ENCODE measurements at regions not wholly inside any gene's neighbourhood (a gene's known extent, or its start where the extent isn't known, plus 50 kb on each side); places are given as distances from the start of the nearest gene placed in this dataset.

DNA sequence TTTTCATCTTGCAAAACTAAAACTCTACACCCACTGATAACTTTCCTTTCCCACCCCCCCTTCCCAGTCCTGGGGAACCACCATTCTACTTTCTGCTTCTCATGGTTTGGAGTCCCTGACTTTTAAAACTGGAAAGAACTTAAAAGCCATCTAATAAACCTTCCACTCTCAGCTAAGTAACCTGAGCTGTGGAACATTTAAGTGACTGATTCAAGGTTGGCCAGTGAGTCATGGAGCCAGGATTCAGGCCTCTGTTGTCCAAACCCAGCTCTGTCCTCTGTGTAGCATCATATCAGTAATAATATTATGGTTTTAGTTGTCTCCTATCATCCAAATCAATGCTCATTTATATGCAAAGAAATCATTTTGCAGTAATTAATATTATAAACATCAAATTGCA lies 176.0 kb upstream of the NT5E start (continued):
- TF ChIP-seq, protein P1, sequence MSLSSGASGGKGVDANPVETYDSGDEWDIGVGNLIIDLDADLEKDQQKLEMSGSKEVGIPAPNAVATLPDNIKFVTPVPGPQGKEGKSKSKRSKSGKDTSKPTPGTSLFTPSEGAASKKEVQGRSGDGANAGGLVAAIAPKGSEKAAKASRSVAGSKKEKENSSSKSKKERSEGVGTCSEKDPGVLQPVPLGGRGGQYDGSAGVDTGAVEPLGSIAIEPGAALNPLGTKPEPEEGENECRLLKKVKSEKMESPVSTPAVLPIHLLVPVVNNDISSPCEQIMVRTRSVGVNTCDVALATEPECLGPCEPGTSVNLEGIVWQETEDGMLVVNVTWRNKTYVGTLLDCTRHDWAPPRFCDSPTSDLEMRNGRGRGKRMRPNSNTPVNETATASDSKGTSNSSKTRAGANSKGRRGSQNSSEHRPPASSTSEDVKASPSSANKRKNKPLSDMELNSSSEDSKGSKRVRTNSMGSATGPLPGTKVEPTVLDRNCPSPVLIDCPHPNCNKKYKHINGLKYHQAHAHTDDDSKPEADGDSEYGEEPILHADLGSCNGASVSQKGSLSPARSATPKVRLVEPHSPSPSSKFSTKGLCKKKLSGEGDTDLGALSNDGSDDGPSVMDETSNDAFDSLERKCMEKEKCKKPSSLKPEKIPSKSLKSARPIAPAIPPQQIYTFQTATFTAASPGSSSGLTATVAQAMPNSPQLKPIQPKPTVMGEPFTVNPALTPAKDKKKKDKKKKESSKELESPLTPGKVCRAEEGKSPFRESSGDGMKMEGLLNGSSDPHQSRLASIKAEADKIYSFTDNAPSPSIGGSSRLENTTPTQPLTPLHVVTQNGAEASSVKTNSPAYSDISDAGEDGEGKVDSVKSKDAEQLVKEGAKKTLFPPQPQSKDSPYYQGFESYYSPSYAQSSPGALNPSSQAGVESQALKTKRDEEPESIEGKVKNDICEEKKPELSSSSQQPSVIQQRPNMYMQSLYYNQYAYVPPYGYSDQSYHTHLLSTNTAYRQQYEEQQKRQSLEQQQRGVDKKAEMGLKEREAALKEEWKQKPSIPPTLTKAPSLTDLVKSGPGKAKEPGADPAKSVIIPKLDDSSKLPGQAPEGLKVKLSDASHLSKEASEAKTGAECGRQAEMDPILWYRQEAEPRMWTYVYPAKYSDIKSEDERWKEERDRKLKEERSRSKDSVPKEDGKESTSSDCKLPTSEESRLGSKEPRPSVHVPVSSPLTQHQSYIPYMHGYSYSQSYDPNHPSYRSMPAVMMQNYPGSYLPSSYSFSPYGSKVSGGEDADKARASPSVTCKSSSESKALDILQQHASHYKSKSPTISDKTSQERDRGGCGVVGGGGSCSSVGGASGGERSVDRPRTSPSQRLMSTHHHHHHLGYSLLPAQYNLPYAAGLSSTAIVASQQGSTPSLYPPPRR (CRISPR knock-in tag; IDR thresholded peaks at IDR 0.05; ENCODE audit: borderline replicate concordance): no peak

- no peaks in the 10 kb centered on the region for H3K9me1 ChIP-seq (ENCODE audit: control insufficient read depth, insufficient read depth, low read length)
- H3K9ac ChIP-seq (ENCODE audit: insufficient read depth in 1 of 2, low read depth in 2 of 2, low read length in 2 of 2): no peak overlapping the region
- BruUV-seq (replicated peaks): no TSS peak
- H3K36me3 ChIP-seq (ENCODE audit: control insufficient read depth, insufficient read depth, low read length): no peaks in the 10 kb centered on the region
- H2AFZ ChIP-seq (ENCODE audit: low read depth, low read length): no peak overlapping the region
- no peaks in the 10 kb centered on the region for H3K4me1 ChIP-seq (replicated peaks in 1 of 2; ENCODE audit: control insufficient read depth in 2 of 2, insufficient read depth in 2 of 2, low read length in 2 of 2)
- no peak for DNase-seq (ENCODE audit: extremely low read depth in 1 of 4, low spot score in 3 of 4)
- H3K27me3 ChIP-seq (ENCODE audit: control insufficient read depth in 2 of 2, insufficient read depth in 2 of 2, low read length in 2 of 2): no peaks in the 10 kb centered on the region
- H3K9me3 ChIP-seq (replicated peaks; ENCODE audit: control insufficient read depth, insufficient read depth, low read depth, low read length): no peaks in the 10 kb centered on the region
- no peak overlapping the region for H3K4me2 ChIP-seq (ENCODE audit: insufficient read depth, low read length)
- no peak for FAIRE-seq
- ChIA-PET CTCF (ENCODE audit: low intra/inter-chr PET ratio) (no interaction called here), POLR2A (no interaction called here)
- H3K27ac ChIP-seq (ENCODE audit: extremely low read depth, low read depth, low read length): no peak overlapping the region
- H3K79me2 ChIP-seq (ENCODE audit: control insufficient read depth, insufficient read depth, low read length): no peaks in the 10 kb centered on the region
- WGBS (ENCODE audit: insufficient coverage, low coverage, missing lambda C conversion rate): 3% methylated on average over 4 of the region's 4 CpGs
- no peaks in the 10 kb centered on the region for H4K20me1 ChIP-seq (replicated peaks; ENCODE audit: control insufficient read depth, insufficient read depth, low read length)
- intact Hi-C loops (cut with micrococcal nuclease): no loop called here
- ATAC-seq: no peak
- in situ Hi-C loops (cut with MboI): no loop called here
- no peak overlapping the region for H3K4me3 ChIP-seq
- TF ChIP-seq PHB (CRISPR knock-in tag; IDR thresholded peaks at IDR 0.05): no peak
- TF ChIP-seq SMC3 (conservative IDR thresholded peaks at IDR 0.05; ENCODE audit: insufficient read depth, low read depth, low read length): no peak
- no peak for TF ChIP-seq HCFC1 (IDR thresholded peaks at IDR 0.05; ENCODE audit: low read depth, low read length)
- TF ChIP-seq KHSRP (IDR thresholded peaks at IDR 0.05): no peak
- TF ChIP-seq, protein P2, sequence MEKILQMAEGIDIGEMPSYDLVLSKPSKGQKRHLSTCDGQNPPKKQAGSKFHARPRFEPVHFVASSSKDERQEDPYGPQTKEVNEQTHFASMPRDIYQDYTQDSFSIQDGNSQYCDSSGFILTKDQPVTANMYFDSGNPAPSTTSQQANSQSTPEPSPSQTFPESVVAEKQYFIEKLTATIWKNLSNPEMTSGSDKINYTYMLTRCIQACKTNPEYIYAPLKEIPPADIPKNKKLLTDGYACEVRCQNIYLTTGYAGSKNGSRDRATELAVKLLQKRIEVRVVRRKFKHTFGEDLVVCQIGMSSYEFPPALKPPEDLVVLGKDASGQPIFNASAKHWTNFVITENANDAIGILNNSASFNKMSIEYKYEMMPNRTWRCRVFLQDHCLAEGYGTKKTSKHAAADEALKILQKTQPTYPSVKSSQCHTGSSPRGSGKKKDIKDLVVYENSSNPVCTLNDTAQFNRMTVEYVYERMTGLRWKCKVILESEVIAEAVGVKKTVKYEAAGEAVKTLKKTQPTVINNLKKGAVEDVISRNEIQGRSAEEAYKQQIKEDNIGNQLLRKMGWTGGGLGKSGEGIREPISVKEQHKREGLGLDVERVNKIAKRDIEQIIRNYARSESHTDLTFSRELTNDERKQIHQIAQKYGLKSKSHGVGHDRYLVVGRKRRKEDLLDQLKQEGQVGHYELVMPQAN (IDR thresholded peaks at IDR 0.05; ENCODE audit: borderline replicate concordance): no peak
- no peak for TF ChIP-seq SIRT6 (IDR thresholded peaks at IDR 0.05; ENCODE audit: low read depth, low read length)
- no peak for TF ChIP-seq EP300 (IDR thresholded peaks at IDR 0.05; ENCODE audit: low read length)
- TF ChIP-seq NUFIP1 (IDR thresholded peaks at IDR 0.05; ENCODE audit: partially characterized antibody): no peak
- no peak for TF ChIP-seq MAZ (CRISPR knock-in tag; conservative IDR thresholded peaks at IDR 0.05 in 1 of 2, IDR thresholded peaks at IDR 0.05 in 1 of 2)
- TF ChIP-seq, protein P3, sequence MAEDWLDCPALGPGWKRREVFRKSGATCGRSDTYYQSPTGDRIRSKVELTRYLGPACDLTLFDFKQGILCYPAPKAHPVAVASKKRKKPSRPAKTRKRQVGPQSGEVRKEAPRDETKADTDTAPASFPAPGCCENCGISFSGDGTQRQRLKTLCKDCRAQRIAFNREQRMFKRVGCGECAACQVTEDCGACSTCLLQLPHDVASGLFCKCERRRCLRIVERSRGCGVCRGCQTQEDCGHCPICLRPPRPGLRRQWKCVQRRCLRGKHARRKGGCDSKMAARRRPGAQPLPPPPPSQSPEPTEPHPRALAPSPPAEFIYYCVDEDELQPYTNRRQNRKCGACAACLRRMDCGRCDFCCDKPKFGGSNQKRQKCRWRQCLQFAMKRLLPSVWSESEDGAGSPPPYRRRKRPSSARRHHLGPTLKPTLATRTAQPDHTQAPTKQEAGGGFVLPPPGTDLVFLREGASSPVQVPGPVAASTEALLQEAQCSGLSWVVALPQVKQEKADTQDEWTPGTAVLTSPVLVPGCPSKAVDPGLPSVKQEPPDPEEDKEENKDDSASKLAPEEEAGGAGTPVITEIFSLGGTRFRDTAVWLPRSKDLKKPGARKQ (CRISPR knock-in tag; IDR thresholded peaks at IDR 0.05): no peak
- TF ChIP-seq KLF16 (IDR thresholded peaks at IDR 0.05): no peak
- no peak for TF ChIP-seq RBM15 (IDR thresholded peaks at IDR 0.05; ENCODE audit: insufficient read depth, low read length)
Observed at GRCh38 chr6:85273046-85273445, 176.8 kb upstream of the NT5E start.

Data from K562 (cell line).